Heart left ventricle (tissue), 13 donors: ENCODE measurements at regions not wholly inside any gene's neighbourhood (a gene's known extent, or its start where the extent isn't known, plus 50 kb on each side); places are given as distances from the start of the nearest gene placed in this dataset.

Source experiments
- POLR2A ChIP-seq, 2 donors: fragments of 450-650 bp; IDR thresholded peaks; one replicate each; pipeline ENCODE4 v1.6.1; 2017; ENCODE audit warnings: antibody characterized with exemption in 2 of 2, mild to moderate bottlenecking in 2 of 2, moderate library complexity in 2 of 2
- TF ChIP-seq, protein P1 (sequence below), 12 donors: fragments of 200-600 bp; sonication (generic) in 4 of 12; IDR thresholded peaks; one replicate each; pipeline versions ENCODE4 v1.5.0 to v1.8.0; 2018 to 2022; ENCODE audit warnings: antibody characterized with exemption in 12 of 12, mild to moderate bottlenecking in 5 of 12
- donor health status: ischemic (EF 13 %, LVEDD 7.1; RV severe dilation, severe dysfunction).
- donor health status: DM: no; HTN: yes; CAD: no.
- donor health status: DM: no; HTN: no; CAD: no.
- donor health status: ischemic (EF 25% LVEDD 6.9; RV normal size, moderate dysfunction).
- donor health status: ischemic (EF 25% LVEDD 5.7; RV mildly dilated, moderate dysfunction).
- donor health status: ischemic (EF 35%, LVEDD 5.7; RV mildly dilated, moderate dysfunction).
- donor health status: nonischemic (EF 11% LVEDD 7.7; RV severe dilation, severe dysfunction).
- donor health status: DM: yes; HTN: yes; CAD: no.
- donor health status: PGD.
- donor health status: ischemic (EF 29% LVEDD 5.4; RV normal size, mild dysfunction).
- donor health status: nonischemic (EF 23%, LVEDD 6.1; RV moderate dilation, normal function).

DNA sequence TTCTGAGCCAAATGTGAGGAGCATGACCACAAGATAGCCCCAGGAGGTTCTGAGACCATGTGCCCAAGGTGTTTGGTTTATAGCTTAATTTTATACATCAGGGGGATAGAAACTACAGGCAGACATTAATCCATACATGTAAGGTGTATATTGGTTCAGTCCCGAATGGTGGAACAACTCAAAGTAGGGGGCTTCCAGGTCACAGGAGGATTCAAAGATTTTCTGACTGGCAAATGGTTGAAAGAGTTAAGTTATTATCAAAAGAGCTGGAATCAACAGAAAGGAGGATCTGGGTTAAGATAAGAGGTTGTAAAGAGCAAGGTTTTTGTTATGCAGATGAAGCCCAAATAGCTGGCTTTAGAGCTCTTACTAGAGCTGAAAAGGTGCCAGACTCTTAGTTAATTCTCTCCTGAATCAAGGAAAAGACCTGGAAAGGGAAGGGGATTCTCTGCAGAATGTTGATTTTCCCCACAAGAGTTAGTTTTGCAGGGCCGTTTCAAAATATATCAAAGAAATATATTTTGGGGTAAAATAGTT lies 640.0 kb downstream of the IPMK start:
- TF ChIP-seq, protein P1, sequence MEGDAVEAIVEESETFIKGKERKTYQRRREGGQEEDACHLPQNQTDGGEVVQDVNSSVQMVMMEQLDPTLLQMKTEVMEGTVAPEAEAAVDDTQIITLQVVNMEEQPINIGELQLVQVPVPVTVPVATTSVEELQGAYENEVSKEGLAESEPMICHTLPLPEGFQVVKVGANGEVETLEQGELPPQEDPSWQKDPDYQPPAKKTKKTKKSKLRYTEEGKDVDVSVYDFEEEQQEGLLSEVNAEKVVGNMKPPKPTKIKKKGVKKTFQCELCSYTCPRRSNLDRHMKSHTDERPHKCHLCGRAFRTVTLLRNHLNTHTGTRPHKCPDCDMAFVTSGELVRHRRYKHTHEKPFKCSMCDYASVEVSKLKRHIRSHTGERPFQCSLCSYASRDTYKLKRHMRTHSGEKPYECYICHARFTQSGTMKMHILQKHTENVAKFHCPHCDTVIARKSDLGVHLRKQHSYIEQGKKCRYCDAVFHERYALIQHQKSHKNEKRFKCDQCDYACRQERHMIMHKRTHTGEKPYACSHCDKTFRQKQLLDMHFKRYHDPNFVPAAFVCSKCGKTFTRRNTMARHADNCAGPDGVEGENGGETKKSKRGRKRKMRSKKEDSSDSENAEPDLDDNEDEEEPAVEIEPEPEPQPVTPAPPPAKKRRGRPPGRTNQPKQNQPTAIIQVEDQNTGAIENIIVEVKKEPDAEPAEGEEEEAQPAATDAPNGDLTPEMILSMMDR (IDR thresholded peaks at IDR 0.05): no peak
- TF ChIP-seq POLR2A (IDR thresholded peaks at IDR 0.05): no peak
